DOHH2 (cell line): ENCODE measurements at regions not wholly inside any gene's neighbourhood (a gene's known extent, or its start where the extent isn't known, plus 50 kb on each side); places are given as distances from the start of the nearest gene placed in this dataset.

Experiments used
- EZH2phosphoT487 ChIP-seq: fragments of 200-600 bp; sonication (generic); IDR thresholded peaks from 2 replicates; pipeline ENCODE4 v1.6.1; 2017; ENCODE audit warnings: borderline replicate concordance, mild to moderate bottlenecking, antibody characterized with exemption, low read length, moderate library complexity, mixed read lengths
- TF ChIP-seq, protein P1 (sequence below): fragments of 200-600 bp; sonication (generic); IDR thresholded peaks from one replicate; pipeline ENCODE4 v1.5.1; 2014; ENCODE audit warnings: antibody characterized with exemption, mild to moderate bottlenecking, low read depth, low read length; ENCODE audit not compliant: poor library complexity, severe bottlenecking

DNA sequence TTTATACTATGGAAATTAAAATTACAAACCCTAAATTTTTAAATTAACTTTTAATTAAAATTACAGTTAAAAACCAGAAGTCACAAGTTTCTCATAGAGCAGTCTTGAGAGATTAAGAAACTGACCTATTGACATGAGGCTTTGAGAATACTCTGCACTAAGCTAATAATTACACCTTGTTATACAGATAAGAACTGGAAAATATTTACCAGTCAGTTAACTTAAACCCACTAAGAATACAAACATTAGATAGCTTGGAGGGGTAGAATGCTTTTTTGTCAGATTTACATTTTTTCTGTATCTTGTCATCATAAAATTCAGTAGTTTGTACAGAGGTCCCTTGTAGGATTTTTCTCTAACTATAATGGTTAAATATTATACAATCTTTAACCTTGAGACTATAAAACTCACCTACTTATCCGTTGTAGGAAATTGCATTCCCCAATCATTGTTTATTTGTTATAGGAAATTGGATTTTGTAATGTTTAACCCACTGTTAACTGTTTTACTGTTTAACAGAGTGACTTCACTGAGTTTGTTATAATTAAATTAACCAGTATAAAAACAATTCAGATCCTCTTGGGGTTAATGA is 219.7 kb upstream of the PKDCC start:
- TF ChIP-seq, protein P1, sequence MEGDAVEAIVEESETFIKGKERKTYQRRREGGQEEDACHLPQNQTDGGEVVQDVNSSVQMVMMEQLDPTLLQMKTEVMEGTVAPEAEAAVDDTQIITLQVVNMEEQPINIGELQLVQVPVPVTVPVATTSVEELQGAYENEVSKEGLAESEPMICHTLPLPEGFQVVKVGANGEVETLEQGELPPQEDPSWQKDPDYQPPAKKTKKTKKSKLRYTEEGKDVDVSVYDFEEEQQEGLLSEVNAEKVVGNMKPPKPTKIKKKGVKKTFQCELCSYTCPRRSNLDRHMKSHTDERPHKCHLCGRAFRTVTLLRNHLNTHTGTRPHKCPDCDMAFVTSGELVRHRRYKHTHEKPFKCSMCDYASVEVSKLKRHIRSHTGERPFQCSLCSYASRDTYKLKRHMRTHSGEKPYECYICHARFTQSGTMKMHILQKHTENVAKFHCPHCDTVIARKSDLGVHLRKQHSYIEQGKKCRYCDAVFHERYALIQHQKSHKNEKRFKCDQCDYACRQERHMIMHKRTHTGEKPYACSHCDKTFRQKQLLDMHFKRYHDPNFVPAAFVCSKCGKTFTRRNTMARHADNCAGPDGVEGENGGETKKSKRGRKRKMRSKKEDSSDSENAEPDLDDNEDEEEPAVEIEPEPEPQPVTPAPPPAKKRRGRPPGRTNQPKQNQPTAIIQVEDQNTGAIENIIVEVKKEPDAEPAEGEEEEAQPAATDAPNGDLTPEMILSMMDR = no peak
- no peak for TF ChIP-seq EZH2phosphoT487
